Esophagus squamous epithelium (tissue), 4 donors: ENCODE measurements at regions not wholly inside any gene's neighbourhood (a gene's known extent, or its start where the extent isn't known, plus 50 kb on each side); places are given as distances from the start of the nearest gene placed in this dataset.

Experiments used
- CTCF ChIP-seq, 6 experiments: fragments of 450-650 bp in 4 of 6; fragments of 200-600 bp in 2 of 6; sonication (generic) in 2 of 6; IDR thresholded peaks; one replicate each; pipeline ENCODE4 v1.5.1; 2016 to 2019; ENCODE audit warnings: antibody characterized with exemption in 6 of 6, mild to moderate bottlenecking in 4 of 6, moderate library complexity in 4 of 6
- POLR2A ChIP-seq, 4 donors: fragments of 450-650 bp; IDR thresholded peaks; one replicate each; pipeline ENCODE4 v1.6.1; 2017; ENCODE audit warnings: antibody characterized with exemption in 4 of 4, mild to moderate bottlenecking in 4 of 4, moderate library complexity in 3 of 4

- TF ChIP-seq CTCF (IDR thresholded peaks at IDR 0.05) (no peak), POLR2A (IDR thresholded peaks at IDR 0.05) (no peak)
Measured at GRCh38 chr2:128765811-128766210, 447.1 kb upstream of the HS6ST1 start.
